ENCODE measurements at regions not wholly inside any gene's neighbourhood (a gene's known extent, or its start where the extent isn't known, plus 50 kb on each side); places are given as distances from the start of the nearest gene placed in this dataset.

- TF ChIP-seq POLR2A (IDR thresholded peaks at IDR 0.05; ENCODE audit: low read length), result no peak
- TF ChIP-seq GATA1 (IDR thresholded peaks at IDR 0.05; ENCODE audit: low read depth, low read length), result no peak
These were observed 389.7 kb upstream of the FAR2 start for GRCh38 chr12:28759333-28759732.

Data from erythroblast (primary cell).